ENCODE measurements at regions not wholly inside any gene's neighbourhood (a gene's known extent, or its start where the extent isn't known, plus 50 kb on each side); places are given as distances from the start of the nearest gene placed in this dataset.

- no peak for TF ChIP-seq PAXIP1 (CRISPR knock-in tag; conservative IDR thresholded peaks at IDR 0.05)
These were observed 82.1 kb upstream of the CCL1 start (continued) for GRCh38 chr17:34445101-34445500.

- BruUV-seq (replicated peaks) = no TSS peak
- ChIA-PET POLR2A (no interaction called here), CTCF (ENCODE audit: low intra/inter-chr PET ratio, low total read pairs) (no interaction called here)
- no peak for FAIRE-seq
- Histone ChIP-seq H3K36me3 (replicated peaks in 1 of 2; ENCODE audit: control insufficient read depth in 1 of 2, insufficient read depth in 2 of 2, low read length in 2 of 2) (no peaks in the 10 kb centered on the region), H2AFZ (ENCODE audit: low read length) (no peak overlapping the region), H3K9me3 (ENCODE audit: low read length) (no peaks in the 10 kb centered on the region), H3K4me2 (ENCODE audit: low read depth, low read length) (no peak overlapping the region), H3K4me1 (ENCODE audit: insufficient read depth, low read length) (no peaks in the 10 kb centered on the region), H3K27me3 (ENCODE audit: control insufficient read depth in 1 of 2, insufficient read depth in 2 of 2, low read length in 2 of 2) (peaks cover 0 to 1% of the 10 kb centered on the region in 2 experiments; a peak in 1 of 5 replicates), H3K79me2 (ENCODE audit: insufficient read depth, low read length) (no peaks in the 10 kb centered on the region), H3K27ac (ENCODE audit: extremely low read length, insufficient read depth, low read length) (no peak overlapping the region), H3K4me3 (replicated peaks in 1 of 3; ENCODE audit: insufficient read depth in 1 of 3, low read depth in 2 of 3, low read length in 3 of 3) (no peak overlapping the region), H3K9ac (ENCODE audit: insufficient read depth, low read depth, low read length) (no peak overlapping the region), H4K20me1 (ENCODE audit: insufficient read depth, low read length) (no peaks in the 10 kb centered on the region)
- intact Hi-C loops (cut with micrococcal nuclease; ENCODE audit: unreplicated experiment) (no loop called here), in situ Hi-C loops (cut with HindIII; ENCODE audit: extremely low pct_ligation_motif_present, low pct_unique_long_range_greater_than_20kb) (loop anchor here (25.0 kb wide), 1 partner anchor 443 kb away; no protein-coding TSS in a partner anchor)
- no peak for TF ChIP-seq SIN3A (IDR thresholded peaks at IDR 0.05; ENCODE audit: borderline replicate concordance, low read depth, low read length)
- TF ChIP-seq SMC3 (IDR thresholded peaks at IDR 0.05; ENCODE audit: low read length) = 0 out of 2 replicates have a peak, but pooled peaks have one; percentile 8
- TF ChIP-seq ARNT (IDR thresholded peaks at IDR 0.05) = no peak
- peak; percentile 71 for TF ChIP-seq CTCF (CRISPR knock-in tag; IDR thresholded peaks at IDR 0.05)
- TF ChIP-seq STAG1 (CRISPR knock-in tag; IDR thresholded peaks at IDR 0.05) = peak; percentile 74
- peak; percentile 78 for ATAC-seq
- peak; percentile 9 for DNase-seq (ENCODE audit: low spot score)
- WGBS (ENCODE audit: low lambda C conversion rate) = 1% methylated on average over 8 of the region's 12 CpGs
These were observed 80.8 kb upstream of the CCL1 start for GRCh38 chr17:34443619-34444469.
